HG03575 (cell line): ENCODE measurements at regions not wholly inside any gene's neighbourhood (a gene's known extent, or its start where the extent isn't known, plus 50 kb on each side); places are given as distances from the start of the nearest gene placed in this dataset.

Source experiments
- ATAC-seq: cut with Tn5 transposase; IDR thresholded peaks from one replicate; pipeline ENCODE4 v1.9.1; 2021; ENCODE audit not compliant: unreplicated experiment, insufficient number of reproducible peaks, low FRiP score; ENCODE audit errors: extremely low read depth

GRCh38 chrX:68915778-68916177, 87.0 kb downstream of the EFNB1 start:
- no peak for ATAC-seq

GRCh38 chrX:68914479-68914946, 85.7 kb downstream of the EFNB1 start:
- ATAC-seq = no peak

GRCh38 chrX:68913249-68913547, 84.4 kb downstream of the EFNB1 start:
- ATAC-seq = no peak

GRCh38 chrX:68912113-68912512, 83.3 kb downstream of the EFNB1 start:
- no peak for ATAC-seq

- no peak for ATAC-seq
Observed at GRCh38 chrX:68910731-68911428, 82.1 kb downstream of the EFNB1 start.

GRCh38 chrX:68909945-68910344, 81.1 kb downstream of the EFNB1 start:
- no peak for ATAC-seq

- ATAC-seq = no peak
Observed at GRCh38 chrX:68908071-68908470, 79.2 kb downstream of the EFNB1 start.

- ATAC-seq = no peak
Observed at GRCh38 chrX:68902706-68903504, 74.1 kb downstream of the EFNB1 start.

GRCh38 chrX:68901519-68901918, 72.7 kb downstream of the EFNB1 start:
- no peak for ATAC-seq

GRCh38 chrX:68898598-68898997, 69.8 kb downstream of the EFNB1 start:
- ATAC-seq = no peak

- ATAC-seq = no peak
Observed at GRCh38 chrX:68897118-68897945, 68.5 kb downstream of the EFNB1 start.

- no peak for ATAC-seq
Observed at GRCh38 chrX:68896581-68896980, 67.8 kb downstream of the EFNB1 start.

- ATAC-seq = no peak
Observed at GRCh38 chrX:68895778-68896177, 67.0 kb downstream of the EFNB1 start.

- ATAC-seq = no peak
Observed at GRCh38 chrX:68895341-68895755, 66.5 kb downstream of the EFNB1 start.

GRCh38 chrX:68894513-68895340, 65.9 kb downstream of the EFNB1 start:
- ATAC-seq = no peak

- ATAC-seq = no peak
Observed at GRCh38 chrX:68894142-68894512, 65.3 kb downstream of the EFNB1 start.

GRCh38 chrX:68892651-68893050, 63.8 kb downstream of the EFNB1 start:
- no peak for ATAC-seq

- no peak for ATAC-seq
Observed at GRCh38 chrX:68892134-68892533, 63.3 kb downstream of the EFNB1 start.
